Ishikawa (cell line): ENCODE measurements at regions not wholly inside any gene's neighbourhood (a gene's known extent, or its start where the extent isn't known, plus 50 kb on each side); places are given as distances from the start of the nearest gene placed in this dataset.

Experiments used
- EGR1 ChIP-seq: IDR thresholded peaks from 2 replicates; pipeline ENCODE4 v1.6.1; 2012
- NFIC ChIP-seq: IDR thresholded peaks from 2 replicates; pipeline ENCODE4 v1.6.1; 2012
- RAD21 ChIP-seq: IDR thresholded peaks from 2 replicates; pipeline ENCODE4 v1.6.1; 2012; ENCODE audit warnings: low read depth
- TAF1 ChIP-seq: IDR thresholded peaks from 2 replicates; pipeline ENCODE4 v1.6.1; 2012; ENCODE audit warnings: low read depth, mild to moderate bottlenecking

- no peak for TF ChIP-seq EGR1
- no peak for TF ChIP-seq NFIC
- TF ChIP-seq RAD21: no peak
- no peak for TF ChIP-seq TAF1
Observed at GRCh38 chr3:8365541-8365940, 136.1 kb upstream of the LMCD1 start.
